GM21381 (cell line): ENCODE measurements at regions not wholly inside any gene's neighbourhood (a gene's known extent, or its start where the extent isn't known, plus 50 kb on each side); places are given as distances from the start of the nearest gene placed in this dataset.

Experiments
- ATAC-seq: cut with Tn5 transposase; IDR thresholded peaks from one replicate; pipeline ENCODE4 v1.9.1; 2021; ENCODE audit warnings: mild to moderate bottlenecking, moderate library complexity; ENCODE audit not compliant: unreplicated experiment

DNA sequence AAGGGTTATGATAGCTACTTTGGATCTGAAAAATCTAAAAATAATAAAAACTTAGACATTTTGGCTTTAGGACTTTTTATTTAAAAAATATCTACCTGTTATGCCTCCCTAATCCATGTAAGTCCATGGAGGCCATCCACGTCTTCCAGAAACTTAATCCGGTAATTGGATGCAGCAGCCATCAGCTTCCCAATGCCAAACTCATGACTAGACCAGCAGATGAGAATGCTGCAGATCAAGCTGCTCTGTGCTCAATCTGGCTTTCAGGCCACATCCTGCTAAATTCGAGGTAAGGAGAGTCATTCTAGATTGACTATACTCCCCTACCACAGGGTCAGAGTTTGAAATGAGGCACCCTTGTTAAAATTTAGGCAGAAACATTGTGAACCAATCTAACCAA lies 168.5 kb upstream of the TCERG1L start:
- ATAC-seq = no peak

DNA sequence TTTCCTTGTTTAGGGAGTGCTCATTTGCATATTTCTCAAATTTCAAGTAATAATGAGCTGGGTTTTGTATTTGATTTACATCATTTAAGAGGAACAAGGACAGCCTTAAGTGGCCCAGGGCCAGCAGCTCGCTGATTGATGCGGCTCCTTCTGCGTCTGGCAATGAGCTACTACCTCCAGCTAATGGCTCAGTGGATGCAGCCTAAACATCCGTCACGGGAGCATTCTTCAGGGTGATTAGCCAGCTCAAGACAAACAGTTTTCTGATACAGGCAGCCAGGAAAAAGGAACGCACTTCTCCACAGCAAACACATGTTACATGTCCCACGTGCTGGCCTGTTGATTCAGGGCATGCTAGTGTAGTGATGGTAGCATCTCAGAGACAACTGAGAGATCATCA lies 169.3 kb upstream of the TCERG1L start:
- no peak for ATAC-seq

- no peak for ATAC-seq
Measured at GRCh38 chr10:131485732-131486131, 174.2 kb upstream of the TCERG1L start.

DNA sequence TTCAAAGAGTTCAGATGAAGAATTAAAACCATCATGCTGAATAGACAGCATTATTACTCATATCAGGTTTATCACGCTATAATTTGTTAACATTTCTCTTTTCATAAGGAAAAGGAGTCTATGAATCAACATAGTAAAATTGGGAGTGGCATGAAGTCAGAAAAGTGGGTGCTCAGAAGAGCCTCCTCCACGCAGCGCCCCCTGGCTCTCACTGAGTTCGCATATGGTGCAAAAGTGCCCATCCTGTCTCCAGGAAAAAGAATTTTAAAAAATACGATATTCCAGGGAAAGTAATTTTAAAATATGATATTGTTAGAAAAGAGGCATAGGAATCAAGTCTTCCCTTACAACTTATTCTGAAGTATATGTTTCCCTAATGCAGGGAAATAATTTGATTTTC lies 176.3 kb upstream of the TCERG1L start:
- ATAC-seq = no peak

DNA sequence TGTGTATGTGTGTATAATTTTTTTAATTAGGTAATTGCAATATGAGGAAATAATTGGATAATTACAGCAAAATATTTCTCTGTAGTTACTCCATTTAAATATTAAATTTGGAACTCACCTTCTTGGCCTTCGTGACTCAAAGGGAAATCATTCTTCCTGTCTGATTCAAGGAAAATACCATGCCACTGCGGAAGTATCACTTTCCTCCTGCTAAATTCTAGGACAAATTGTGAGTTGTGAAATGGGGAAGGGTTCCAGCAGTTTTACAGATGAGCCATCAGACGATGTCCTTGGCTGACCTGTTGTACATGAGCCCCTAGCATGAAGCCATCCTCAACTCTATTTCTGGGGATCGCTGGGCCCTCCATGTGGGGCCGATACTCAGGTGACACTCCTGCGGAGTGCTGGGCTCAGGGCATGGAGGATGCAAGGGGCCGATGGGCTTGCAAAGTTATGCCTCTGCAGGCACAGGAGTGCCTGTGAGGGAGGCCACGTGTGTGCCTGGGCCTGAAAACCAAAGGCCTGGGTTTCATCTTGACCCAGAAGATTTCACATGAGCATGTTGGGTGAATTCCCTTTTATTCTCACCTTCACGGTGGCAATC lies 179.6 kb upstream of the TCERG1L start:
- no peak for ATAC-seq

DNA sequence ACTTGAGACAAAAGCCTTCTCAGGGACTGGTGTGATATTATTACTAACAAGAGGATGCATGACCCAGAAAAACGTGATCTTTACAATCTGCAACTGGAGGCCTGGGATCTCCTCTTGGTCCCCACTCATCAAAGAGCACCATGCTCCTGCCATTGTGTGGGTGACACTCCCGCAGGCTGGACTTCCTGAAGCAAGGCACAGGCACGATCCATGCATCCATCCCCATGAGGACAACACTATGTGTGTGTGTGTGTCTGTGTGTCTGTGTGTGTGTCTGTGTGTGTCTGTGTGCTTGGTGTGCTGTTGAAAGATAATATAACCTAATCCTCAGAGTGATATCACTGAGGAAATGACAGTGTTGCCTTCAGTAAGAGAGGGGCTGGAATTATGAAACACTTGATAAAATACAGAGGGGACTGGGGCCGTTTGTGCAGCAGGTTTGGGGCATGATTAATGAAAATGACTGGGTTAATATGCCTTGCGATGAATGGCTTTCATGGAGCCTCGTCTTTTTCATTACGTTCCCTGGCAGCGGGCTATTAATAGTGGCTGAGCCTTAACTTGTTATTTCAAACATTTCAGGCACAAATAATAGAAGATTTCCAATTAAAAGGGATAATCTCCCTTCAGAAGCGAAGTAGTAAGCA lies 180.8 kb upstream of the TCERG1L start:
- ATAC-seq = no peak

DNA sequence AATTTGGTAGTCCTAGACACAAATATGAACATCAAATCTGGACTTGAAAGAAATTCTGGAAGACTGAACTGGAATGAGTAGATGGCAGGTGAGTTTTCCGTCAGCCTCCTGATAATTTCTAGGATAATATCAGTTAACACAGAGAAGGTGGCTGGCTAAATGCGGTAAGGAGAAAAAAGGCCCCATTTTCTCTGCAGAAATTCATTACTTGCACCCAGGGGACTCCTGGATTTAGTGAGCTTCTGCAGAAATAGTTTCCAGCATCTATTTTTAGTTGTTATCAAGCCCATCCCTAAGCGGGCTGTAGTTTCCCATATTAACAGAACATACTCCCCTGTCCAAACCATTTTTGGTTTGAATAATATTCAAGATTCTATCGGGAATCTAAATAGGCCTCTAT lies 181.9 kb upstream of the TCERG1L start:
- no peak for ATAC-seq

DNA sequence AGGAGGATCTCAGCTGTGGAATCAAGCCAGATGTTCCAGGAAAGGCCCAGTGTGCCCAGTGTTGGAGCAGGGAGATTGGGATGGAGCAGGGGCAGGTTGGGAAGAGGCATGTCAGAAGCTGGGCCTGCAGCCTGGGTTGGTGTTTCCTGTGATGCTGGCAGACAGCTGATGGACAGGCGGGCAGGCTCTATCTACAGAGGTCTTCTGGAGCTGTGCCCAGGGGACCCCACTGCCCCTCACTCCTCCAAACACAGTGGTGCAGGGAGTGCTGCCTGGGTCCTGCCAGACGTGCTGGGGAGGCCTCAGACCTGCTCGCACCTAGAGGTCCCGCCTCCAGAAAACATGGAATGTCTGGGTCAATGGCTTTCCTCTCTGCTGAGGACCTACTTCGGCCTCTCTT lies 182.9 kb upstream of the TCERG1L start:
- no peak for ATAC-seq

GRCh38 chr10:131495224-131495623 lies 183.7 kb upstream of the TCERG1L start:
- no peak for ATAC-seq

DNA sequence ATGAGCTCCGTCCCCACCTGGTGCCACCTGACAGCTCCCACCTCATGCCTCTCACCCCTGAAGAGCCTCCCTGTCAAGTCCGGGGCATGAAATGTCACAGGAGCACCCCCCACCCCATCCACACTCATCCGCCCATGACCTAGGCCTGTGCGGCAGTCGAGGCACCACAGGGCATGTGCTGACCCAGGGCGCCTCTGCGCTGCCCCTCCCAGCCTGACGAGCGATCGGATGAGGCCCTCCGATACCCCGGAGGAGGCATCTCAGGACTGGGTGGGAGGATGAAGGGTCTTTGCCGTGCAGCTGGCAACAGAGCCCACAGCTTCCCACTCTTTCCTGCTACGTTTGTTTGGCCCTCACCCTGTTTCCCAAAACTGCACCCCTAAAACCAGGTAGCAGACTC lies 184.4 kb upstream of the TCERG1L start:
- no peak for ATAC-seq

DNA sequence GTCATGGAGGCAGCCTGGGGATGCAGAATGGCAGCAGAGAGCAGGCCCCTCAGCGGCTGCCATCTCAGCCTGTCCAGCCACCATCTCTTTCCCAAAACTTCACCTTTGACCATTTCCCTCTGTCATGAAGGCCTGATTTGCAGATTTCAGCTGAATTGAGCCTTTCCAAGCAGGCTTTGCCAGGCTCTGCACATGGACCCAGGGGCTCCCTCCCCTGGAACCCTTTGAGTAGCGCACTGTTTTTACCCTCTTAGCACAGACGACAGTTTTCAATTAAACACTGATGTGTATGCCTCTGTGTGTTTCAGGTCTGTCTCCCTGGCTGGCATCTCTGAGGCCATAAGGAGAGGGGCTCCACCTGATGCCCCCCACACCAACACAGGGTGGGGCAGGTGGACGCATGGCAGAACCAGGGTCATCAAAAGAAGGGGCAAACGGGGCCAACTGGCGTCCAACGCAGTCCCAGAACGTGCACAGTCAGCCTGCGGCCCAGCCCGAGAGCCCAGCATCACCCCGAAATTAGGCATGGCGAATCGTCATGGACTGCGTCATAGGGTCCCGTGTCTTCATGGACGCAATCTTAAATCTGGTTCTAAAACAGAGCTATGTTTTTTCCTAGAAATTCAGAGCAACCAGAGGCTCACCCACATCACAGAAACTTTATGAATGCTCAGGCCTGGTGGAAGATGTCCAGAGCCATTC lies 185.0 kb upstream of the TCERG1L start:
- ATAC-seq = no peak

DNA sequence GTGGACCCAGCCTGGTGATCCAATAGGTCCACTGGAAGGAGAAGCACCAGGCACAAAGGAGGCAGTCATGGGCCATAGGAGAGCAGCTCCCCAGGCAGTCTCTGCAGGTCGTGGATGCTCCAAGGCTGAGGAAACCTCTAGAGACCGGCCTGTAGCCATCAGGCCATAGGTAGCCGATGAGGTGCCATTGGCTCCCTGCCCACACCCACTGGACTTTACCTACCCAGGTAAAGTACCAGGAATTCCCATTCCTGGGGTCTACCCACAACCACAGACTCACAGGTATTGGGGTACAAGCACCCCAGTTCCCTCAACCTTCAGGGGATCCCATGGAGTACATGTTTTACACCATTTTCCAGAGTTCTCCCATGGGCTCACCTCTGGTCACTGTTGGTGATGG lies 188.0 kb upstream of the TCERG1L start:
- ATAC-seq = no peak

DNA sequence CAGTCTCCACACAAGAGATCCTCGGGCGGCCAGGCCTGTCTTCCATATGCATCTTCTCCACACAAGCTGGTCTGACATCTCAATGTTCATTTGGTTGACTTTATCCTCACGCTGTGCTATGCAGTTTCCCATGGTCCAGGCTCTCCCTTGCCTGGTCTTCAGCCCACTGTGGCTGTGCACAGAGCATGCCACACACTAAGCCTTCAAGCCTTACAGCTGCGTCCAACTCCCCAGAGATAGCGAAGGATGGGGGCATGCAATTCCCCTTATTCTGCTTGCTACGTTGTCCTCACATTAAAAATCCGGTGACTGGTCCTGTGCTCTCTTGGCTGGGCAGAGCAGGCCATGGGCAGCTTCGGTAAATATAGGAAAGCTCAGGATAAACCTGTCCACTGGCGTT lies 188.7 kb upstream of the TCERG1L start:
- no peak for ATAC-seq

GRCh38 chr10:131500892-131501291 lies 189.4 kb upstream of the TCERG1L start:
- ATAC-seq = no peak

GRCh38 chr10:131503992-131504391 lies 192.5 kb upstream of the TCERG1L start:
- ATAC-seq = no peak

GRCh38 chr10:131511391-131511790 lies 199.9 kb upstream of the TCERG1L start:
- no peak for ATAC-seq

- no peak for ATAC-seq
Measured at GRCh38 chr10:131512852-131513251, 201.3 kb upstream of the TCERG1L start.

DNA sequence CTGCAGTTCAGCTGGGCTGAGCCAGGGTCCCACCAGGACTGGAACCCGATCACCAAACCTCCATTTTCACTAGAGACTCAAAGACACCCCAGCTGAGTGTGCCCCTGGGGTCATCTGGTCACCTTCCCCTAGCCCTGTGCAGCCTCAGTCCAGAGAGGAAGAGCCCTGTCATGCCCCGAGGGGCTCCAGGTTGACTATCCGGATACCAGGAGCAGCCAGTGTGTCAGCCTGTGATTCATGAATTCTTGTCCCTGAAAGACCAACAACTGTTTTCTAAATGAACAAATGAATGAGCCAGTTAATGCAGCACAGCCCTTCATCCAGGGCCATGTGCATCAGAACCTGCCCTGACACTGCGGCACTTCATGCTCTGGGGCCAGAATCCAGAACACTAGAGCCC lies 201.9 kb upstream of the TCERG1L start:
- no peak for ATAC-seq

- ATAC-seq = no peak
Measured at GRCh38 chr10:131513901-131514300, 202.4 kb upstream of the TCERG1L start.

- no peak for ATAC-seq
Measured at GRCh38 chr10:131514454-131514853, 202.9 kb upstream of the TCERG1L start.

- no peak for ATAC-seq
Measured at GRCh38 chr10:131516285-131516684, 204.8 kb upstream of the TCERG1L start.

- no peak for ATAC-seq
Measured at GRCh38 chr10:131517781-131518180, 206.3 kb upstream of the TCERG1L start.
